HepG2 (cell line): ENCODE measurements at regions not wholly inside any gene's neighbourhood (a gene's known extent, or its start where the extent isn't known, plus 50 kb on each side); places are given as distances from the start of the nearest gene placed in this dataset.

ENCODE experiments used
- ATAC-seq: fragments of 200-7000 bp; cut with Tn5 transposase; 3 replicates; pipeline ENCODE4 v1.9.1; 2020; ENCODE audit warnings: mild to moderate bottlenecking, moderate library complexity
- BruUV-seq: library from RNA; stranded (reverse); fragments of 400-500 nt; replicated peaks from 2 replicates; lab custom pipeline; 2021; lab: Mats Ljungman, UMichigan
- CTCF ChIA-PET: fragments of 300-600 bp; formaldehyde crosslinking; extraction: SDS; loops from one replicate; lab custom pipeline; 2021; ENCODE audit warnings: low total read pairs, inconsistent platforms, low intra/inter-chr PET ratio; lab: Yijun Ruan, JAX
- POLR2A ChIA-PET: fragments of 350-600 bp; sonication (Branson Sonifier 250); formaldehyde crosslinking; loops from one replicate; lab custom pipeline; 2020; ENCODE audit warnings: antibody characterized with exemption, inconsistent platforms; lab: Yijun Ruan, JAX
- DNase-seq: peaks from one replicate; pipeline ENCODE4 v3.0.0-alpha.2; 2015; ENCODE audit warnings: low spot score
- FAIRE-seq: peaks from 3 replicates; lab custom pipeline; 2011; peaks lifted over from hg19 to GRCh38; lab: Jason Lieb, UNC
- H2AFZ ChIP-seq: one replicate; pipeline ENCODE4 v1.6.1; 2011; ENCODE audit warnings: low read length, inconsistent platforms
- H3K27ac ChIP-seq: fragments of 300-600 bp; 3 replicates; pipeline ENCODE4 v1.8.0; 2011; ENCODE audit warnings: mixed run types, mild to moderate bottlenecking, mixed read lengths, low read length, inconsistent platforms; ENCODE audit not compliant: insufficient read depth; ENCODE audit errors: extremely low read length
- H3K27me3 ChIP-seq, 2 experiments: fragments of 200-600 bp in 1 of 2; 2 replicates in 1 of 2; 3 replicates in 1 of 2; pipeline versions ENCODE4 v1.6.0 to v1.8.0; 2011; ENCODE audit warnings: low read length in 2 of 2, mild to moderate bottlenecking in 2 of 2, moderate library complexity in 2 of 2, inconsistent platforms in 1 of 2; ENCODE audit not compliant: insufficient read depth in 2 of 2, control insufficient read depth in 1 of 2
- H3K36me3 ChIP-seq, 2 experiments: fragments of 200-600 bp in 1 of 2; replicated peaks in 1 of 2; 2 replicates in 1 of 2; 3 replicates in 1 of 2; pipeline versions ENCODE4 v1.5.1 to v1.8.0; 2011; ENCODE audit warnings: low read length in 2 of 2, inconsistent platforms in 1 of 2; ENCODE audit not compliant: insufficient read depth in 2 of 2, control insufficient read depth in 1 of 2
- H3K4me1 ChIP-seq: 2 replicates; pipeline ENCODE4 v1.5.1; 2012; ENCODE audit warnings: low read length, inconsistent platforms; ENCODE audit not compliant: insufficient read depth
- H3K4me2 ChIP-seq: 2 replicates; pipeline ENCODE4 v1.6.0; 2011; ENCODE audit warnings: low read depth, low read length, inconsistent platforms
- H3K4me3 ChIP-seq, 3 experiments: fragments of 200-600 bp in 1 of 3; sonication (generic), shearing (Covaris generic) in 1 of 3; replicated peaks in 1 of 3; 2 replicates each; pipeline ENCODE4 v1.5.1; 2011 to 2016; ENCODE audit warnings: low read length in 3 of 3, inconsistent platforms in 2 of 3, low read depth in 2 of 3, mild to moderate bottlenecking in 2 of 3, control low read depth in 1 of 3, mixed read lengths in 1 of 3; ENCODE audit not compliant: insufficient read depth in 1 of 3
- H3K79me2 ChIP-seq: one replicate; pipeline ENCODE4 v1.6.1; 2011; ENCODE audit warnings: low read length, inconsistent platforms; ENCODE audit not compliant: insufficient read depth
- H3K9ac ChIP-seq: 2 replicates; pipeline ENCODE4 v1.6.0; 2011; ENCODE audit warnings: mild to moderate bottlenecking, low read depth, low read length, inconsistent platforms; ENCODE audit not compliant: insufficient read depth
- H3K9me3 ChIP-seq: 2 replicates; pipeline ENCODE4 v1.5.1; 2012; ENCODE audit warnings: mild to moderate bottlenecking, low read length
- H4K20me1 ChIP-seq: 2 replicates; pipeline ENCODE4 v1.6.0; 2011; ENCODE audit warnings: inconsistent platforms, mild to moderate bottlenecking, low read length, moderate library complexity; ENCODE audit not compliant: insufficient read depth
- ELF3 ChIP-seq: IDR thresholded peaks from 2 replicates; pipeline ENCODE4 v1.6.1; 2016; ENCODE audit warnings: missing genetic modification reagents, missing compliant biosample characterization
- EZH2 ChIP-seq: conservative IDR thresholded peaks from 2 replicates; pipeline ENCODE4 v1.6.1; 2012; ENCODE audit warnings: mild to moderate bottlenecking, low read depth, low read length, moderate library complexity
- JUN ChIP-seq: sonication (generic); formaldehyde crosslinking; IDR thresholded peaks from 2 replicates; pipeline ENCODE4 v1.4.0; 2020; ENCODE audit warnings: mild to moderate bottlenecking, missing genetic modification reagents
- NCOA2 ChIP-seq: sonication (generic); formaldehyde crosslinking; IDR thresholded peaks from 2 replicates; pipeline ENCODE4 v1.8.0; 2022; ENCODE audit warnings: inconsistent platforms
- SMARCE1 ChIP-seq: fragments of 450-650 bp; IDR thresholded peaks from 2 replicates; pipeline ENCODE4 v1.6.1; 2017; ENCODE audit warnings: borderline replicate concordance
- SRY ChIP-seq: sonication (generic); formaldehyde crosslinking; IDR thresholded peaks from 2 replicates; pipeline ENCODE4 v1.8.0; 2022; ENCODE audit warnings: mild to moderate bottlenecking, missing genetic modification reagents
- TBX2 ChIP-seq: sonication (generic); formaldehyde crosslinking; IDR thresholded peaks from 2 replicates; pipeline ENCODE4 v1.5.0; 2020; ENCODE audit warnings: missing genetic modification reagents, mild to moderate bottlenecking, borderline replicate concordance
- TSC22D2 ChIP-seq: sonication (generic); formaldehyde crosslinking; IDR thresholded peaks from 2 replicates; pipeline ENCODE4 v1.5.1; 2020; ENCODE audit warnings: missing genetic modification reagents, mild to moderate bottlenecking, borderline replicate concordance
- ZNF17 ChIP-seq: sonication (generic); formaldehyde crosslinking; IDR thresholded peaks from 2 replicates; pipeline ENCODE4 v1.5.0; 2020; ENCODE audit warnings: mild to moderate bottlenecking, missing genetic modification reagents
- ZNF430 ChIP-seq: sonication (generic); formaldehyde crosslinking; IDR thresholded peaks from 2 replicates; pipeline ENCODE4 v1.9.0; 2021; ENCODE audit warnings: mild to moderate bottlenecking, missing genetic modification reagents
- WGBS: methylation state at CpG from one replicate; pipeline ENCODE4 v1.1.6; 2017; ENCODE audit warnings: low lambda C conversion rate; 5-methylcytosine and 5-hydroxymethylcytosine counted together
- in situ Hi-C: cut with HindIII; loops from 2 replicates; pipeline ENCODE4 v1.10.0; 2017; ENCODE audit warnings: low pct_unique_long_range_greater_than_20kb; ENCODE audit not compliant: extremely low pct_ligation_motif_present
- intact Hi-C: fragments of 100-400 bp; cut with micrococcal nuclease; formaldehyde crosslinking; loops from one replicate; pipeline ENCODE4 v1.10.0; 2022; ENCODE audit not compliant: unreplicated experiment
- TF ChIP-seq, protein P1 (sequence below): IDR thresholded peaks from 2 replicates; pipeline ENCODE4 v1.6.1; 2012; ENCODE audit warnings: low read length, improper control_type of control experiment
- TF ChIP-seq, protein P2 (sequence below): sonication (generic); formaldehyde crosslinking; IDR thresholded peaks from 2 replicates; pipeline ENCODE4 v1.5.0; 2020; ENCODE audit warnings: mild to moderate bottlenecking, missing genetic modification reagents

DNA sequence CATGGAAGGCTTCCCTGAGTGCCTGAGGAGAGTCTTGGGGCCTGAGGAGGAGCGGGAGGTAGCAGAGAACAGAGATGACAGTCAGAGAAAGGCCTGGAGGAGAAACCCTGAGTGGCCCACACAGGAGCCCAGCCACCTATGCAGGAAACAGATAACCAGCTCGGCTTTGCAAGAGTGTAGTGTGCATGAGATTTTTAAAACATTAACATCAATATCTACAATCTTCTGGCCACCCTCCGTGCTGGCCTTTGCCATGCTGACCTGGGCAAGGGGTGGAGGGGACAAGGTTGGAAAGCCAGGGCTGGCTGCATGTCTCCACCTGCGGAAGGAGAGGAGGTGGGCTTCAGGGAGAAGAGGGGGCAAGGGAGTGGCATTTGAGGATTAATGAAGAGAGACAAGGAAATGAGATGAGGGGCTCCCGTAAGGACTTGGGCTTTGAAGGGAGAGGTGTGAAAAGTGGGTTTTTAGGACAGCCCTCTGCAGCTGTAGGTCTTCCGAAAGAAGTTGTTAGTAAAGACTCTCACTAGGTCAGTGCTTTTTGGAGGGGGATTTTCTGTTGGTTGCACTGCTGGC lies 59.3 kb upstream of the SDK1 start (continued):
- TF ChIP-seq JUN: no peak
- TF ChIP-seq SRY (CRISPR knock-in tag): no peak
- no peak for TF ChIP-seq NCOA2 (CRISPR knock-in tag)
- no peak for TF ChIP-seq SMARCE1
- TF ChIP-seq, protein P1, sequence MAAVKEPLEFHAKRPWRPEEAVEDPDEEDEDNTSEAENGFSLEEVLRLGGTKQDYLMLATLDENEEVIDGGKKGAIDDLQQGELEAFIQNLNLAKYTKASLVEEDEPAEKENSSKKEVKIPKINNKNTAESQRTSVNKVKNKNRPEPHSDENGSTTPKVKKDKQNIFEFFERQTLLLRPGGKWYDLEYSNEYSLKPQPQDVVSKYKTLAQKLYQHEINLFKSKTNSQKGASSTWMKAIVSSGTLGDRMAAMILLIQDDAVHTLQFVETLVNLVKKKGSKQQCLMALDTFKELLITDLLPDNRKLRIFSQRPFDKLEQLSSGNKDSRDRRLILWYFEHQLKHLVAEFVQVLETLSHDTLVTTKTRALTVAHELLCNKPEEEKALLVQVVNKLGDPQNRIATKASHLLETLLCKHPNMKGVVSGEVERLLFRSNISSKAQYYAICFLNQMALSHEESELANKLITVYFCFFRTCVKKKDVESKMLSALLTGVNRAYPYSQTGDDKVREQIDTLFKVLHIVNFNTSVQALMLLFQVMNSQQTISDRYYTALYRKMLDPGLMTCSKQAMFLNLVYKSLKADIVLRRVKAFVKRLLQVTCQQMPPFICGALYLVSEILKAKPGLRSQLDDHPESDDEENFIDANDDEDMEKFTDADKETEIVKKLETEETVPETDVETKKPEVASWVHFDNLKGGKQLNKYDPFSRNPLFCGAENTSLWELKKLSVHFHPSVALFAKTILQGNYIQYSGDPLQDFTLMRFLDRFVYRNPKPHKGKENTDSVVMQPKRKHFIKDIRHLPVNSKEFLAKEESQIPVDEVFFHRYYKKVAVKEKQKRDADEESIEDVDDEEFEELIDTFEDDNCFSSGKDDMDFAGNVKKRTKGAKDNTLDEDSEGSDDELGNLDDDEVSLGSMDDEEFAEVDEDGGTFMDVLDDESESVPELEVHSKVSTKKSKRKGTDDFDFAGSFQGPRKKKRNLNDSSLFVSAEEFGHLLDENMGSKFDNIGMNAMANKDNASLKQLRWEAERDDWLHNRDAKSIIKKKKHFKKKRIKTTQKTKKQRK: no peak
- no peak for TF ChIP-seq EZH2
- TF ChIP-seq ELF3 (CRISPR knock-in tag): no peak
- TF ChIP-seq ZNF430 (CRISPR knock-in tag): no peak
- no peak for TF ChIP-seq TSC22D2 (CRISPR knock-in tag)
- TF ChIP-seq TBX2 (CRISPR knock-in tag): no peak

DNA sequence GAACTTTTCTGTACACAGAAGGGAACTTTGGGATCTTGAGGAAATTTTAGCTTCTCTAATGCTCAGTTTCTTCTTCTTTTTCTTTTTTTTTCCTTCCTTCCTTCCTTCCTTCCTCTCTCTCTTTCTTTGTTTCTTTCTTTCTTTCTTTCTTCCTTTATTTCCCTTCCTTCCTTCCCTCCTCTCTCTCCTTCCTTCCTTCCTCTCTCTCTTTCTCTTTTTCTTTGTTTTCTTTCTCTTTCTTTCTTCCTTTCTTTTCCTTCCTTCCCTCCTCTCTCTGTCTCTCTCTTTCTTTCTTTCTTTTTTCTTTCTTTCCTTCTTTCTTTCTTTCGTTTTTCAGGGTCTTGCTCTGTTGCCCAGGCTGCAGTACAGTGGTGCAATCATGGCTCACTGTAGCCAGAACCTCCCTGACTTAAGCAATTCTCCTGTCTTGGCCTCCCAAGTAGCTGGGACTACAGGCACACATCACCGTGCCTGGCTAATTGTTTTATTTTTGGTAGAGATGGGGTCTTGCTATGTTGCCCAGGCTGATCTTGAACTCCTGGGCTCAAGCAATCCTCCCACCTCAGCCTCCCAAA lies 58.6 kb upstream of the SDK1 start:
- H3K27ac ChIP-seq: no peak overlapping the region
- POLR2A ChIA-PET: no interaction called here
- TF ChIP-seq ZNF17 (CRISPR knock-in tag): no peak
- TF ChIP-seq, protein P2, sequence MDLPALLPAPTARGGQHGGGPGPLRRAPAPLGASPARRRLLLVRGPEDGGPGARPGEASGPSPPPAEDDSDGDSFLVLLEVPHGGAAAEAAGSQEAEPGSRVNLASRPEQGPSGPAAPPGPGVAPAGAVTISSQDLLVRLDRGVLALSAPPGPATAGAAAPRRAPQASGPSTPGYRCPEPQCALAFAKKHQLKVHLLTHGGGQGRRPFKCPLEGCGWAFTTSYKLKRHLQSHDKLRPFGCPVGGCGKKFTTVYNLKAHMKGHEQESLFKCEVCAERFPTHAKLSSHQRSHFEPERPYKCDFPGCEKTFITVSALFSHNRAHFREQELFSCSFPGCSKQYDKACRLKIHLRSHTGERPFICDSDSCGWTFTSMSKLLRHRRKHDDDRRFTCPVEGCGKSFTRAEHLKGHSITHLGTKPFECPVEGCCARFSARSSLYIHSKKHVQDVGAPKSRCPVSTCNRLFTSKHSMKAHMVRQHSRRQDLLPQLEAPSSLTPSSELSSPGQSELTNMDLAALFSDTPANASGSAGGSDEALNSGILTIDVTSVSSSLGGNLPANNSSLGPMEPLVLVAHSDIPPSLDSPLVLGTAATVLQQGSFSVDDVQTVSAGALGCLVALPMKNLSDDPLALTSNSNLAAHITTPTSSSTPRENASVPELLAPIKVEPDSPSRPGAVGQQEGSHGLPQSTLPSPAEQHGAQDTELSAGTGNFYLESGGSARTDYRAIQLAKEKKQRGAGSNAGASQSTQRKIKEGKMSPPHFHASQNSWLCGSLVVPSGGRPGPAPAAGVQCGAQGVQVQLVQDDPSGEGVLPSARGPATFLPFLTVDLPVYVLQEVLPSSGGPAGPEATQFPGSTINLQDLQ (CRISPR knock-in tag): no peak

More for the DNA sequence above, 58.6 kb upstream of the SDK1 start:
- DNase-seq (no peak), FAIRE-seq (no peak), ATAC-seq (no peak)
- no peaks in the 10 kb centered on the region for H3K79me2 ChIP-seq
- in situ Hi-C loops (no loop called here), intact Hi-C loops (no loop called here)
- 50% methylated on average over 2 of the region's 2 CpGs for WGBS
- H3K9me3 ChIP-seq: peaks cover 12% of the 10 kb centered on the region
- no peaks in the 10 kb centered on the region for H3K27me3 ChIP-seq
- H3K4me1 ChIP-seq: peaks cover 16% of the 10 kb centered on the region
- H3K36me3 ChIP-seq: no peaks in the 10 kb centered on the region
- BruUV-seq: no TSS peak
- CTCF ChIA-PET: no interaction called here
- no peak overlapping the region for H3K4me3 ChIP-seq
- H3K9ac ChIP-seq: no peak overlapping the region
- no peak overlapping the region for H3K4me2 ChIP-seq
- no peak overlapping the region for H2AFZ ChIP-seq
- H4K20me1 ChIP-seq: no peaks in the 10 kb centered on the region
